RWPE2 (cell line): ENCODE measurements at regions not wholly inside any gene's neighbourhood (a gene's known extent, or its start where the extent isn't known, plus 50 kb on each side); places are given as distances from the start of the nearest gene placed in this dataset.

Source experiments
- ATAC-seq: fragments of 200-7000 bp; cut with Tn5 transposase; 3 replicates; pipeline ENCODE4 v1.9.1; 2021; ENCODE audit warnings: low read depth
- DNase-seq: peaks from one replicate; pipeline ENCODE4 v3.0.0-alpha.2; 2020; ENCODE audit warnings: low spot score
- H3K27ac ChIP-seq: fragments of 450-650 bp; 2 replicates; pipeline ENCODE4 v1.5.1; 2017; ENCODE audit warnings: mild to moderate bottlenecking; ENCODE audit not compliant: poor library complexity, severe bottlenecking
- H3K27me3 ChIP-seq: fragments of 250-450 bp; sonication (Bioruptor Pico); 2 replicates; pipeline ENCODE4 v1.5.1; 2021; ENCODE audit warnings: mild to moderate bottlenecking, moderate library complexity; ENCODE audit not compliant: insufficient read depth, poor library complexity, severe bottlenecking
- H3K36me3 ChIP-seq: fragments of 250-450 bp; sonication (Bioruptor Pico); 2 replicates; pipeline ENCODE4 v1.5.1; 2020; ENCODE audit warnings: low read depth, mild to moderate bottlenecking, moderate library complexity
- H3K4me1 ChIP-seq: fragments of 250-450 bp; sonication (Bioruptor Pico); 2 replicates; pipeline ENCODE4 v1.5.1; 2021; ENCODE audit warnings: mild to moderate bottlenecking, moderate library complexity; ENCODE audit not compliant: insufficient read depth, poor library complexity, severe bottlenecking
- H3K4me3 ChIP-seq: fragments of 250-450 bp; sonication (Bioruptor Pico); 2 replicates; pipeline ENCODE4 v1.5.1; 2021; ENCODE audit warnings: mild to moderate bottlenecking, moderate library complexity; ENCODE audit not compliant: severe bottlenecking
- H3K9me3 ChIP-seq: fragments of 250-450 bp; sonication (Bioruptor Pico); 2 replicates; pipeline ENCODE4 v1.5.1; 2021; ENCODE audit warnings: mild to moderate bottlenecking, moderate library complexity; ENCODE audit not compliant: severe bottlenecking
- TF ChIP-seq, protein P1 (sequence below): fragments of 450-650 bp; IDR thresholded peaks from one replicate; pipeline ENCODE4 v1.5.1; 2017; ENCODE audit warnings: mild to moderate bottlenecking, moderate library complexity; ENCODE audit not compliant: poor library complexity, severe bottlenecking

DNA sequence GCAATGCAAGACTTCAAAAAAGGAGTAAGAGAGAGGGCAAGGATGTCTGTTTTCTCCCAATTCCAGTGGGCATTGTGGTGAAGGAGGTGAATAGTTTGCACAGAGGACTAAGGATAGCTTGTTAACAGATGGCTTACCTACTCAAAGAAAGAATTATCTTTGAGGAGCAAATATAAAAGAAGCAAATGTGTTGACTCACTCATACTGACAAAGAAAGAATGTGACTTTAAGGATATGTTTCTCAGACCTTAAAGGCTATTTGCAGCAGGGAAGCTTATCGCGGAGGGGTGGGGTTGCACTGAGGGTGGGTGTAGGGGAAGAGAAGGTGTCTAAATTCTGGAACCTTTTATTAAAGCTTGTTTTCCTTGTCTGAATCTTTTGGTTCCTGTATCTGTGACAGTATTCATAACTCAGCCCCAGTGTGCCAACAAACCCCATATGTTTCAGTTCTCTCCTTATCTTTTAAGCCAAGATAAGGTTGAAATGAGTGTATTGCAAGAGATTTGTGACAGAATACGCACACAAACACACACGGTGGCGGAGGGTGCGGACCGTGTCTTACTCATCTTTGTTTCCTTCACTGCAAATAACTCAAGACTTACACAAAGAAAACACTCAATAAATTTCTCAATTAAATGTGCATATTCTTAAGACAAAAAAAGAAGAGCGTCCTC is 146.4 kb upstream of the ARID2 start:
- no peaks in the 10 kb centered on the region for H3K9me3 ChIP-seq
- TF ChIP-seq, protein P1, sequence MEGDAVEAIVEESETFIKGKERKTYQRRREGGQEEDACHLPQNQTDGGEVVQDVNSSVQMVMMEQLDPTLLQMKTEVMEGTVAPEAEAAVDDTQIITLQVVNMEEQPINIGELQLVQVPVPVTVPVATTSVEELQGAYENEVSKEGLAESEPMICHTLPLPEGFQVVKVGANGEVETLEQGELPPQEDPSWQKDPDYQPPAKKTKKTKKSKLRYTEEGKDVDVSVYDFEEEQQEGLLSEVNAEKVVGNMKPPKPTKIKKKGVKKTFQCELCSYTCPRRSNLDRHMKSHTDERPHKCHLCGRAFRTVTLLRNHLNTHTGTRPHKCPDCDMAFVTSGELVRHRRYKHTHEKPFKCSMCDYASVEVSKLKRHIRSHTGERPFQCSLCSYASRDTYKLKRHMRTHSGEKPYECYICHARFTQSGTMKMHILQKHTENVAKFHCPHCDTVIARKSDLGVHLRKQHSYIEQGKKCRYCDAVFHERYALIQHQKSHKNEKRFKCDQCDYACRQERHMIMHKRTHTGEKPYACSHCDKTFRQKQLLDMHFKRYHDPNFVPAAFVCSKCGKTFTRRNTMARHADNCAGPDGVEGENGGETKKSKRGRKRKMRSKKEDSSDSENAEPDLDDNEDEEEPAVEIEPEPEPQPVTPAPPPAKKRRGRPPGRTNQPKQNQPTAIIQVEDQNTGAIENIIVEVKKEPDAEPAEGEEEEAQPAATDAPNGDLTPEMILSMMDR, result no peak
- DNase-seq, result no peak
- no peaks in the 10 kb centered on the region for H3K36me3 ChIP-seq
- no peak overlapping the region for H3K4me3 ChIP-seq
- no peak for ATAC-seq
- no peaks in the 10 kb centered on the region for H3K27me3 ChIP-seq
- H3K27ac ChIP-seq, result no peak overlapping the region
- H3K4me1 ChIP-seq, result no peaks in the 10 kb centered on the region

DNA sequence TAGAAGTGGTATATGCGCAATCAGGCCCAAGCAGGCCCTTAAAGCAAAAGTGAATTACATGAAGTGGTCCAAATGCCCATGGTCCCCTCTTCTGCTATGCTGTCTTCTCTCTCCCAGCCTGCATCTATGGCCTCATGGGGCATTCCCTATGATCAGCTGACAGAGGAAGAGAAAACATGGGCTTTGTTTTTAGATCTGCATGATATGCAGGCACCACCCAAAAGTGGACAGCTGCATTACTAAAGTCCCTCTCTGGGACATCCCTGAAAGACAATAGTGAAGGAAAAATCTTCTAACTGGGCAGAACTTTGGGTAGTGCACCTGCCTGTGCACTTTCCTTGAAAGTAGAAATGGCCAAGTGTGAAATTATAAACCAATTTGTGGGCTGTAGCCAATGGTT is 145.2 kb upstream of the ARID2 start:
- Histone ChIP-seq H3K4me1 (no peaks in the 10 kb centered on the region), H3K4me3 (no peak overlapping the region), H3K27me3 (no peaks in the 10 kb centered on the region), H3K36me3 (no peaks in the 10 kb centered on the region), H3K27ac (no peak overlapping the region), H3K9me3 (no peaks in the 10 kb centered on the region)
- TF ChIP-seq, protein P1, result no peak
- ATAC-seq (no peak), DNase-seq (no peak)

DNA sequence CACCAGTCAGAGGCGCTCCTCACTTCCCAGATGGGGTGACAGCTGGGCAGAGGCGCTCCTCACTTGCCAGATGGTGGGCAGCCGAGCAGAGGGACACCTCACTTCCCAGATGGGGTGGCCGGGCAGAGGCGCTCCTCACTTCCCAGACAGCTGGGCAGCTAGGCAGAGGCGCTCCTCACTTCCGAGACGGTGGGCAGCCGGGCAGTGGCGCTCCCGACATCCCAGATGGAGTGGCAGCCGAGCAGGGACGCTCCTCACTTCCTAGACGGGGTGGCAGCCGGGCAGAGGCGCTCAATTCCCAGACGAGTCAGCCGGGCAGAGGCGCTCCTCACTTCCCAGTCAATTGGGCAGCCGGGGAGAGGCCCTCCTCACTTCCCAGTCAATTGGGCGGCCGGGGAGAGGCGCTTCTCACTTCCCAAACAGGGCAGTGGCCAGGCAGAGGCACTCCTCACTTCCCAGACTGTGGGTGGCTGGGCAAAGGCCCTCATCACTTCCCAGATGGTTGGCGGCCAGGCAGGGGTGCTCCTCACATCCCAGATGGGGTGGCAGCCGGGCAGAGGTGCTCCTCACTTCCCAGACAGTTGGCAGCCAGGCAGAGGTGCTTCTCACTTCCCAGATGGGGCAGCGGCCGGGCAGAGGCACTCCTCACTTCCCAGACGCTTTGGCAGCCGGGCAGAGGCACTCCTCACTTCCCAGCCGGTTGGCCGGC is 143.8 kb upstream of the ARID2 start:
- ATAC-seq (no peak), DNase-seq (no peak)
- Histone ChIP-seq H3K27me3 (no peaks in the 10 kb centered on the region), H3K9me3 (no peaks in the 10 kb centered on the region), H3K4me3 (no peak overlapping the region), H3K4me1 (no peaks in the 10 kb centered on the region), H3K36me3 (no peaks in the 10 kb centered on the region), H3K27ac (no peak overlapping the region)
- TF ChIP-seq, protein P1, result no peak

DNA sequence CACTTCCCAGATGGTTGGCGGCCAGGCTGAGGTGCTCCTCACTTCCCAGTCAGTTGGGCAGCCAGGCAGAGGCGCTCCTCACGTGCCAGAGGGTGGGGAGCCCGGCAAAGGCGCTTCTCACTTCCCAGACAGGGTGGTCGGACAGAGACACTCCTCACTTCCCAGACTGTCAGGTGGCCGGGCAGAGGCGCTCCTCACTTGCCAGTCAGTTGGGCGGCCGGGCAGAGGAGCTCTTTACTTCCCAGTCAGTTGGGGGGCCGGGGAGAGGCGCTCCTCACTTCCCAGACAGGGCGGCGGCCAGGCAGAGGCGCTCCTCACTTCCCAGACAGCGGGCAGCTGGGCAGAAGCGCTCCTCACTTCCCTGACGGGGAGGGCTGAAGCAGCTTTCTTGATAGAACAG is 143.0 kb upstream of the ARID2 start:
- H3K36me3 ChIP-seq, result no peaks in the 10 kb centered on the region
- no peaks in the 10 kb centered on the region for H3K27me3 ChIP-seq
- DNase-seq (no peak), ATAC-seq (no peak)
- H3K4me3 ChIP-seq, result no peak overlapping the region
- H3K27ac ChIP-seq, result no peak overlapping the region
- no peaks in the 10 kb centered on the region for H3K4me1 ChIP-seq
- no peaks in the 10 kb centered on the region for H3K9me3 ChIP-seq
- TF ChIP-seq, protein P1, result no peak

DNA sequence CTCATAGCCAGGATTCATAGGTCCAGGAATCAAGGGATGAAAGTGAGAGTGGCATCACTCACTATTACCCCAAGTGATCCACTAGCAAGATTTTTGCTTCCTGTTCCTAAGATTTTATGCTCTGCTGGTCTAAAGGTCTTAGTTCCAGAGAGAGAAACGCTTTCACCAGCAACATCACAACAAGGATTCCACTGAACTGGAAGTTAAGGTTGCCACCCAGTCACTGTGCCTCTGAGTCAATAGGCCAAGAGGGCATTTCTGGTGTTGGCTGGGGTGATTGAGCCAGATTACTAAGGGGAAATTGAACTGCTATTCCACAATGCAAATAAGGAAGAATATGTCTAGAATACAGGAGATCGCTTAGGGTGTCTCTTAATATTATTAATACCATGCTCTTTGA is 142.5 kb upstream of the ARID2 start:
- H3K4me1 ChIP-seq, result no peaks in the 10 kb centered on the region
- DNase-seq (no peak), ATAC-seq (no peak)
- H3K4me3 ChIP-seq, result no peak overlapping the region
- no peaks in the 10 kb centered on the region for H3K9me3 ChIP-seq
- TF ChIP-seq, protein P1, result no peak
- H3K27me3 ChIP-seq, result no peaks in the 10 kb centered on the region
- no peak overlapping the region for H3K27ac ChIP-seq
- no peaks in the 10 kb centered on the region for H3K36me3 ChIP-seq
